ENCODE measurements at regions not wholly inside any gene's neighbourhood (a gene's known extent, or its start where the extent isn't known, plus 50 kb on each side); places are given as distances from the start of the nearest gene placed in this dataset.

GRCh38 chr4:161183729-161184128 lies 980.1 kb downstream of the FSTL5 start:
- intact Hi-C loops (cut with micrococcal nuclease; ENCODE audit: unreplicated experiment), result no loop called here
- CTCF ChIA-PET, result no interaction called here
- Histone ChIP-seq H3K27ac (ENCODE audit: low read depth, low read length, poor library complexity, severe bottlenecking) (no peak overlapping the region), H3K9me3 (ENCODE audit: low read depth, low read length, poor library complexity, severe bottlenecking) (no peaks in the 10 kb centered on the region), H3K4me3 (ENCODE audit: low read depth, low read length, poor library complexity, severe bottlenecking) (no peak overlapping the region), H3K4me1 (ENCODE audit: insufficient read depth, low read length, poor library complexity, severe bottlenecking) (no peaks in the 10 kb centered on the region), H3K27me3 (replicated peaks; ENCODE audit: insufficient read depth, low read depth, low read length, poor library complexity) (no peaks in the 10 kb centered on the region), H3K36me3 (ENCODE audit: insufficient read depth, low read length, poor library complexity, severe bottlenecking) (no peaks in the 10 kb centered on the region)
- TF ChIP-seq CTCF (conservative IDR thresholded peaks at IDR 0.05; ENCODE audit: low read depth, low read length), result no peak
- TF ChIP-seq EZH2 (IDR thresholded peaks at IDR 0.05; ENCODE audit: borderline replicate concordance, low read depth, low read length, poor library complexity, severe bottlenecking), result no peak
- DNase-seq (ENCODE audit: low spot score), result no peak
- POLR2A ChIA-PET (ENCODE audit: low non-redundant PET), result no interaction called here
- no TSS peak for BruUV-seq (replicated peaks)

GRCh38 chr4:161182913-161183312 lies 980.9 kb downstream of the FSTL5 start:
- CTCF ChIA-PET, result no interaction called here
- Histone ChIP-seq H3K4me3 (ENCODE audit: low read depth, low read length, poor library complexity, severe bottlenecking) (no peak overlapping the region), H3K9me3 (ENCODE audit: low read depth, low read length, poor library complexity, severe bottlenecking) (no peaks in the 10 kb centered on the region), H3K36me3 (ENCODE audit: insufficient read depth, low read length, poor library complexity, severe bottlenecking) (no peaks in the 10 kb centered on the region), H3K4me1 (ENCODE audit: insufficient read depth, low read length, poor library complexity, severe bottlenecking) (no peaks in the 10 kb centered on the region), H3K27me3 (replicated peaks; ENCODE audit: insufficient read depth, low read depth, low read length, poor library complexity) (no peaks in the 10 kb centered on the region), H3K27ac (ENCODE audit: low read depth, low read length, poor library complexity, severe bottlenecking) (no peak overlapping the region)
- DNase-seq (ENCODE audit: low spot score), result no peak
- no peak for TF ChIP-seq CTCF (conservative IDR thresholded peaks at IDR 0.05; ENCODE audit: low read depth, low read length)
- POLR2A ChIA-PET (ENCODE audit: low non-redundant PET), result no interaction called here
- intact Hi-C loops (cut with micrococcal nuclease; ENCODE audit: unreplicated experiment), result no loop called here
- no TSS peak for BruUV-seq (replicated peaks)

- Histone ChIP-seq H3K36me3 (ENCODE audit: insufficient read depth, low read length, poor library complexity, severe bottlenecking) (no peaks in the 10 kb centered on the region), H3K27ac (ENCODE audit: low read depth, low read length, poor library complexity, severe bottlenecking) (no peak overlapping the region), H3K4me3 (ENCODE audit: low read depth, low read length, poor library complexity, severe bottlenecking) (no peak overlapping the region), H3K4me1 (ENCODE audit: insufficient read depth, low read length, poor library complexity, severe bottlenecking) (no peaks in the 10 kb centered on the region), H3K27me3 (replicated peaks; ENCODE audit: insufficient read depth, low read depth, low read length, poor library complexity) (no peaks in the 10 kb centered on the region), H3K9me3 (ENCODE audit: low read depth, low read length, poor library complexity, severe bottlenecking) (no peaks in the 10 kb centered on the region)
- BruUV-seq (replicated peaks), result no TSS peak
- DNase-seq (ENCODE audit: low spot score), result no peak
- POLR2A ChIA-PET (ENCODE audit: low non-redundant PET), result no interaction called here
- intact Hi-C loops (cut with micrococcal nuclease; ENCODE audit: unreplicated experiment), result no loop called here
- TF ChIP-seq CTCF (conservative IDR thresholded peaks at IDR 0.05; ENCODE audit: low read depth, low read length) (no peak), EZH2 (IDR thresholded peaks at IDR 0.05; ENCODE audit: borderline replicate concordance, low read depth, low read length, poor library complexity, severe bottlenecking) (no peak)
- CTCF ChIA-PET, result interaction anchor here (0.6 kb wide), 1 partner anchor 39 kb away, joined by 13 read pairs; no protein-coding TSS in a partner anchor
Observed at GRCh38 chr4:161178310-161178709, 985.5 kb downstream of the FSTL5 start.
